Pancreas (tissue), 10 donors: ENCODE measurements at regions not wholly inside any gene's neighbourhood (a gene's known extent, or its start where the extent isn't known, plus 50 kb on each side); places are given as distances from the start of the nearest gene placed in this dataset.
"Not testable (repeated sequence)": the region's sequence is repeated elsewhere in the genome, so short reads cannot be mapped to it uniquely, and the experiment has no call there.

ENCODE experiments used
- ATAC-seq, 4 donors: fragments of 200-7000 bp; cut with Tn5 transposase; one replicate each; pipeline versions ENCODE4 v1.8.0 to v1.9.1; 2020; ENCODE audit warnings: mild to moderate bottlenecking in 4 of 4, moderate library complexity in 4 of 4
- DNase-seq, 6 donors: peaks; one replicate each; pipeline ENCODE4 v3.0.0-alpha.2; 2020
- FAIRE-seq: peaks from 2 replicates; lab custom pipeline; 2012; peaks lifted over from hg19 to GRCh38; lab: Jason Lieb, UNC
- H3K27ac ChIP-seq, 4 donors: fragments of 200-600 bp; sonication (generic); 1 replicate in 3 of 4; 2 replicates in 1 of 4; pipeline versions ENCODE4 v1.5.0 to v1.8.0; 2020
- H3K27me3 ChIP-seq, 4 donors: fragments of 200-600 bp; one replicate each; pipeline ENCODE4 v1.8.0; 2021
- H3K36me3 ChIP-seq, 3 donors: fragments of 200-600 bp; sonication (generic) in 1 of 3; one replicate each; pipeline versions ENCODE4 v1.5.0 to v1.8.0; 2020 to 2021
- H3K4me1 ChIP-seq, 3 donors: fragments of 200-600 bp; one replicate each; pipeline ENCODE4 v1.8.0; 2021
- H3K4me3 ChIP-seq, 4 donors: fragments of 200-600 bp; sonication (generic) in 2 of 4; one replicate each; pipeline versions ENCODE4 v1.5.0 to v1.8.0; 2020 to 2021
- H3K9me3 ChIP-seq, 4 donors: fragments of 200-600 bp; one replicate each; pipeline ENCODE4 v1.8.0; 2021
- WGBS, 2 donors: extraction: QIAGEN DNeasy Blood & Tissue Kit; methylation state at CpG; one replicate each; pipeline ENCODE4 v1.1.7; 2013; 5-methylcytosine and 5-hydroxymethylcytosine counted together
- intact Hi-C, 3 donors: fragments of 100-400 bp; cut with DNase I; formaldehyde crosslinking; loops; one replicate each; pipeline versions ENCODE4 v1.11.1 to v1.14.2; 2022
- TF ChIP-seq, protein P1 (sequence below), 4 donors: fragments of 200-600 bp; sonication (generic) in 3 of 4; IDR thresholded peaks; one replicate each; pipeline versions ENCODE4 v1.5.0 to v1.8.0; 2021; ENCODE audit warnings: antibody characterized with exemption in 4 of 4
- donor health status: healthy with polysubstance abuse.
- donor health status: DM: no; HTN: no; CAD: no; lungs with moderate emphysema.
- donor health status: DM: no; HTN: no; CAD: no.
- donor health status: control.
- donor health status: control.
- donor health status: Bipolar disorder and iron deficiency.
- donor health status: DM: yes; HTN: yes; CAD: no.
- donor health status: DM: no; HTN: no; CAD: no.
- donor health status: DM: no; HTN: no; CAD: no.
- donor health status: DM: yes; HTN: yes; CAD: no.

DNA sequence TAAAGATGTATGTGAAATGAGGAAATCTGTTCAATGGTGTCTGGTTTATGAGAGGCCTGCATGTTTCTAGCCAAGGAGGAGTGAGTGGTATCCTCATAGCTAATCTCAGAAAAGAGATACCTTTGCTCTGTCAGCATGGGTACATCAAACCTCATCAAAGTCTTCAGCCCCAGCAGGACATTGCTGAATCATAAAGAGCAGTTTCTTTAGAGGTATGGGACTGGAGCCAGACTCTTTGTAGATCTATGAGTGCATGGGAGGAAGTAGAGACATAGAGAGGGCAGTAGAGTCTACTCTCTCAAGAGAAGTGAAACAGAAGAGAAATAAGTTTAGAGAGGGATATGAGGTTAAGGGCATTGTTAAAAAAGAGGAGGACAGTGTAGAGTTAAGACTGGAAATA is 1950.9 kb downstream of the ARAP2 start:
- intact Hi-C loops, result no loop called here

DNA sequence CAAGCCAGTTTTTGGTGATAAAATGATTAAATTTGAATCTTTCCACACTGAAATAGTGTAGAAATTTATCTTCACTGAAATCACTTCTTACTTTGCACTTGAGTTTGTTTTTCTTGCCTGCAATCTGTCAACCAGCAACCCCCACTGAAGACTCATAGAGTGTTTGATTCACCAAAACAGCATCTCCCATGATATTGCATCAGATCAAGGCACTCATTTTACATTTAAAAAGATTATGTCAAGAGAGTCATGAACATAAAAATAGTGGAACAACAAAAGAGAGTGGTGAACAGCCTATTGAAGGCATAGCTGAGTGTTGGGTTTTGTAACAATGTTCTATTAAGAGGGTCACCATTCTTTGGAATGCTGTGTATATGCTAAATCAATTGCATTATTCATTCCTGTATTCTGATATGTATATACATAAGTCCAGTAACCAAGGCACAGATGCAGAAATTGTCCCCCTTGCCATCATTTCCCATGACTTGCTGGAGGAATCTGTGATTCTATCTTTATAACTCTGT is 1934.9 kb downstream of the ARAP2 start:
- H3K4me3 ChIP-seq, result no peak overlapping the region
- H3K4me1 ChIP-seq, result no peaks in the 10 kb centered on the region
- no peak overlapping the region for H3K27ac ChIP-seq
- ATAC-seq (no peak), DNase-seq (no peak), FAIRE-seq (no peak)
- intact Hi-C loops, result no loop called here
- no peaks in the 10 kb centered on the region for H3K27me3 ChIP-seq
- no peaks in the 10 kb centered on the region for H3K36me3 ChIP-seq
- no peaks in the 10 kb centered on the region for H3K9me3 ChIP-seq
- TF ChIP-seq, protein P1, sequence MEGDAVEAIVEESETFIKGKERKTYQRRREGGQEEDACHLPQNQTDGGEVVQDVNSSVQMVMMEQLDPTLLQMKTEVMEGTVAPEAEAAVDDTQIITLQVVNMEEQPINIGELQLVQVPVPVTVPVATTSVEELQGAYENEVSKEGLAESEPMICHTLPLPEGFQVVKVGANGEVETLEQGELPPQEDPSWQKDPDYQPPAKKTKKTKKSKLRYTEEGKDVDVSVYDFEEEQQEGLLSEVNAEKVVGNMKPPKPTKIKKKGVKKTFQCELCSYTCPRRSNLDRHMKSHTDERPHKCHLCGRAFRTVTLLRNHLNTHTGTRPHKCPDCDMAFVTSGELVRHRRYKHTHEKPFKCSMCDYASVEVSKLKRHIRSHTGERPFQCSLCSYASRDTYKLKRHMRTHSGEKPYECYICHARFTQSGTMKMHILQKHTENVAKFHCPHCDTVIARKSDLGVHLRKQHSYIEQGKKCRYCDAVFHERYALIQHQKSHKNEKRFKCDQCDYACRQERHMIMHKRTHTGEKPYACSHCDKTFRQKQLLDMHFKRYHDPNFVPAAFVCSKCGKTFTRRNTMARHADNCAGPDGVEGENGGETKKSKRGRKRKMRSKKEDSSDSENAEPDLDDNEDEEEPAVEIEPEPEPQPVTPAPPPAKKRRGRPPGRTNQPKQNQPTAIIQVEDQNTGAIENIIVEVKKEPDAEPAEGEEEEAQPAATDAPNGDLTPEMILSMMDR (IDR thresholded peaks at IDR 0.05), result no peak

More for the DNA sequence above, 1950.9 kb downstream of the ARAP2 start:
- ATAC-seq, result no peak
- no peak overlapping the region for H3K27ac ChIP-seq
- FAIRE-seq, result no peak
- no peaks in the 10 kb centered on the region for H3K36me3 ChIP-seq
- DNase-seq, result no peak
- H3K4me1 ChIP-seq, result no peaks in the 10 kb centered on the region
- H3K27me3 ChIP-seq, result no peaks in the 10 kb centered on the region
- H3K4me3 ChIP-seq, result no peak overlapping the region
- TF ChIP-seq, protein P1 (IDR thresholded peaks at IDR 0.05), result no peak
- H3K9me3 ChIP-seq, result no peaks in the 10 kb centered on the region

- intact Hi-C loops, result no loop called here
These were observed 1925.5 kb downstream of the ARAP2 start for GRCh38 chr4:34318773-34319172.

DNA sequence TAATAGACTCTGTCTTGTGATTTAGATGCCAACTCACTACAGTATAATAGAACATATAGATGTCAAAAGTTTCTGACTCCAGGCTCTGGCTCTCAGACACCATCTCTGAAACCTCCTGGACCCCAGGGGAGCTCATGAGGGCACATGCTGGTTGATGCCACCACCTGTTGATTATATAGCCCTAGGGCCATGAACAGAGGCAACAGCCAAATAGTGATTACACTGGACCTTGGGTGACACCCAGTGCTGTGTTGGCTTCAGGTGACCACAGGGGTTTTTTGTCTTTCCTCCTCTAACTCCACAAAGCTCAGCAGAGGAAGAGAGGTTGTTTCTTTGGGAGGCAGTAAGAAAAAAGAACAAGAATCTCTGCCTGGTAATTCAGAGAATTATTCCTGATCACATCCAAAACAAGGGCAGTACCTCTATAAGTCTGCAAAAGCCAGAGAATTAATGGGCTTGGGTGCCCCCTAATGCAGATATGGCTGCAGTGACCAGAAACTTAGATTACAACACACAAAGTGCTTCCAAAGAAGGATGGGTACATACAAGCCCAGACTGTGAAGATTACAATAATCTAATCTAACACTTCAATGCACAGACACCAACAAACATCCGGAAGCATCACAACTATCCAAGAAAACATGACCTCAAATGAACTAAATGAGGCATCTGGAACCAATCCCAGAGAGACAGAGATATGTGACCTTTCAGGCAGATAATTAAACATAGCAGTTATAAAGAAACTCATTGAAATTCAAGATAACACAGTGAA is 1920.6 kb downstream of the ARAP2 start:
- TF ChIP-seq, protein P1 (IDR thresholded peaks at IDR 0.05), result no peak
- no peaks in the 10 kb centered on the region for H3K9me3 ChIP-seq
- no peak overlapping the region for H3K27ac ChIP-seq
- 38 to 44% methylated on average over 1 of the region's 1 CpG for WGBS, 2 donors
- H3K36me3 ChIP-seq, result no peaks in the 10 kb centered on the region
- intact Hi-C loops, result no loop called here
- ATAC-seq (no peak), DNase-seq (no peak), FAIRE-seq (no peak)
- H3K4me1 ChIP-seq, result no peaks in the 10 kb centered on the region
- no peaks in the 10 kb centered on the region for H3K27me3 ChIP-seq
- H3K4me3 ChIP-seq, result no peak overlapping the region

More at GRCh38 chr4:34318773-34319172, 1925.5 kb downstream of the ARAP2 start:
- ATAC-seq (no peak), FAIRE-seq (no peak), DNase-seq (no peak)
- Histone ChIP-seq H3K4me3 (no peak overlapping the region), H3K27ac (no peak overlapping the region), H3K36me3 (no peaks in the 10 kb centered on the region), H3K9me3 (no peaks in the 10 kb centered on the region), H3K27me3 (no peaks in the 10 kb centered on the region), H3K4me1 (no peaks in the 10 kb centered on the region)
- TF ChIP-seq, protein P1 (IDR thresholded peaks at IDR 0.05), result no peak

DNA sequence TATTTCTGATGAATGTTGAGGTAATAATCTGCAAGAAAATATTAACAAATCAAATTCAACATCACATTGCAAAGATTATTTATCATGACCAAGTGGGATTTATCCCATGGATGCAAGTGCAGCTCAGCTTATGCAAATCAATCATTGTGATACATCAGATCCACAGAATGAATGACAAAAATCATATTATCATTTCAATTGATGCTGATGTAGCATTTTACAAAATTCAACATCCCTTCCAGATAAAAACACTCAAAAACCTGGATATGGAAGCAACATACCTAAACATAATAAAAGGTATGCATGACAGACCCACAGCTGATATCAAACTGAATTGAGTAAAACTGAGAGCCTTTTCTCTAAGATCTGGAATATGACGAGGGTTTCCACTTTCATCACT is 1915.4 kb downstream of the ARAP2 start:
- Histone ChIP-seq H3K36me3 (no peaks in the 10 kb centered on the region), H3K9me3 (no peaks in the 10 kb centered on the region), H3K27me3 (no peaks in the 10 kb centered on the region), H3K4me1 (no peaks in the 10 kb centered on the region), H3K4me3 (no peak overlapping the region), H3K27ac (no peak overlapping the region)
- TF ChIP-seq, protein P1 (IDR thresholded peaks at IDR 0.05), result no peak
- no peak for ATAC-seq
- no peak for DNase-seq
- intact Hi-C loops, result no loop called here
- 60 to 84% methylated on average over 1 of the region's 1 CpG for WGBS, 2 donors
- FAIRE-seq, result no peak

- ATAC-seq, H3K27me3 ChIP-seq, intact Hi-C loops, FAIRE-seq, H3K4me3 ChIP-seq, H3K27ac ChIP-seq, DNase-seq, H3K4me1 ChIP-seq, H3K36me3 ChIP-seq, H3K9me3 ChIP-seq: not testable (repeated sequence)
- 83 to 91% methylated on average over 11 to 13 of the region's 13 CpGs for WGBS, 2 donors
These were observed 1909.2 kb downstream of the ARAP2 start for GRCh38 chr4:34335156-34335555.

- peak in 1 of 6 donors; percentile 39 for DNase-seq
- H3K36me3 ChIP-seq, FAIRE-seq, ATAC-seq, H3K4me3 ChIP-seq, H3K4me1 ChIP-seq, H3K27me3 ChIP-seq, H3K9me3 ChIP-seq, H3K27ac ChIP-seq, intact Hi-C loops: not testable (repeated sequence)
- 83 to 85% methylated on average over 13 to 22 of the region's 22 CpGs for WGBS, 2 donors
These were observed 1908.8 kb downstream of the ARAP2 start for GRCh38 chr4:34335556-34335955.
